HCT116 (cell line): ENCODE measurements at regions not wholly inside any gene's neighbourhood (a gene's known extent, or its start where the extent isn't known, plus 50 kb on each side); places are given as distances from the start of the nearest gene placed in this dataset.

Experiments used
- ATAC-seq: fragments of 200-7000 bp; cut with Tn5 transposase; 2 replicates; pipeline ENCODE4 v1.9.1; 2020; ENCODE audit warnings: mild to moderate bottlenecking, moderate library complexity
- BruUV-seq: library from RNA; stranded (reverse); fragments of 400-500 nt; replicated peaks from 2 replicates; lab custom pipeline; 2021; lab: Mats Ljungman, UMichigan
- CTCF ChIA-PET: fragments of 300-600 bp; sonication (Branson Sonifier 250); formaldehyde crosslinking; loops from one replicate; lab custom pipeline; 2021; ENCODE audit warnings: antibody characterized with exemption; lab: Charles Lee
- POLR2A ChIA-PET: fragments of 300-600, 350-600 bp; sonication (Branson Sonifier 250); formaldehyde crosslinking; loops from one replicate; lab custom pipeline; 2021; ENCODE audit warnings: antibody characterized with exemption; lab: Charles Lee
- RAD21 ChIA-PET, 2 experiments: fragments of 300-600 bp; sonication (Branson Sonifier 250); formaldehyde crosslinking; loops; one replicate each; lab custom pipeline; 2023; ENCODE audit warnings: low total read pairs in 2 of 2; ENCODE audit not compliant: uncharacterized antibody in 2 of 2, unreplicated experiment in 2 of 2, low non-redundant PET in 1 of 2; lab: Charles Lee
- DNase-seq: peaks from one replicate; pipeline ENCODE4 v3.0.0-alpha.2; 2010; ENCODE audit warnings: low read depth, low spot score
- H2AFZ ChIP-seq: fragments of 200-600 bp; shearing (Covaris generic), sonication (generic); 2 replicates; pipeline ENCODE4 v1.6.1; 2017; ENCODE audit warnings: low read depth, mixed run types, mixed read lengths, antibody characterized with exemption, low read length; ENCODE audit not compliant: poor library complexity, severe bottlenecking
- H3K27ac ChIP-seq: 2 replicates; pipeline ENCODE4 v1.5.1; 2012; ENCODE audit warnings: low read depth, low read length
- H3K27me3 ChIP-seq: fragments of 200-600 bp; sonication (generic); 2 replicates; pipeline ENCODE4 v1.6.1; 2016; ENCODE audit warnings: mixed run types, low read length, mixed read lengths; ENCODE audit not compliant: insufficient read depth
- H3K36me3 ChIP-seq, 2 experiments: fragments of 200-500 bp in 1 of 2; fragments of 200-600 bp in 1 of 2; sonication (Bioruptor generic) in 1 of 2; sonication (generic) in 1 of 2; 2 replicates each; pipeline versions ENCODE4 v1.5.1 to v1.6.1; 2014 to 2016; ENCODE audit warnings: low read length in 2 of 2, inconsistent platforms in 1 of 2, mixed read lengths in 1 of 2, mixed run types in 1 of 2; ENCODE audit not compliant: insufficient read depth in 2 of 2, control insufficient read depth in 1 of 2
- H3K4me1 ChIP-seq, 2 experiments: fragments of 200-600 bp in 1 of 2; sonication (generic) in 1 of 2; 2 replicates each; pipeline versions ENCODE4 v1.5.1 to v1.6.1; 2012 to 2017; ENCODE audit warnings: low read length in 2 of 2, inconsistent platforms in 1 of 2, mild to moderate bottlenecking in 1 of 2, mixed read lengths in 1 of 2, mixed run types in 1 of 2, moderate library complexity in 1 of 2; ENCODE audit not compliant: insufficient read depth in 2 of 2, control insufficient read depth in 1 of 2
- H3K4me2 ChIP-seq: fragments of 200-600 bp; sonication (generic); 2 replicates; pipeline ENCODE4 v1.6.1; 2017; ENCODE audit warnings: mixed run types, low read length, mixed read lengths
- H3K4me3 ChIP-seq, 2 experiments: fragments of 200-600 bp in 1 of 2; sonication (generic) in 1 of 2; replicated peaks in 1 of 2; 2 replicates each; pipeline ENCODE4 v1.5.1; 2011 to 2016; ENCODE audit warnings: low read length in 2 of 2, control low read depth in 1 of 2, low read depth in 1 of 2, mild to moderate bottlenecking in 1 of 2, mixed read lengths in 1 of 2, mixed run types in 1 of 2
- H3K79me2 ChIP-seq: fragments of 200-600 bp; sonication (generic); 2 replicates; pipeline ENCODE4 v1.6.1; 2017; ENCODE audit warnings: mild to moderate bottlenecking, mixed run types, low read length, moderate library complexity, mixed read lengths; ENCODE audit not compliant: insufficient read depth
- H3K9ac ChIP-seq: fragments of 200-600 bp; sonication (generic); 2 replicates; pipeline ENCODE4 v1.6.1; 2016; ENCODE audit warnings: low read length, mixed read lengths
- H3K9me2 ChIP-seq: fragments of 200-600 bp; sonication (generic), shearing (Covaris generic); 2 replicates; pipeline ENCODE4 v1.6.1; 2017; ENCODE audit warnings: mixed run types, mild to moderate bottlenecking, moderate library complexity; ENCODE audit not compliant: insufficient read depth
- H3K9me3 ChIP-seq, 2 experiments: fragments of 200-500 bp in 1 of 2; fragments of 200-600 bp in 1 of 2; sonication (Bioruptor generic) in 1 of 2; sonication (generic) in 1 of 2; 2 replicates each; pipeline ENCODE4 v1.6.1; 2014 to 2017; ENCODE audit warnings: low read length in 2 of 2, mixed read lengths in 2 of 2, inconsistent platforms in 1 of 2, low read depth in 1 of 2, mild to moderate bottlenecking in 1 of 2, mixed run types in 1 of 2, moderate library complexity in 1 of 2; ENCODE audit not compliant: control insufficient read depth in 1 of 2, insufficient read depth in 1 of 2
- H4K20me1 ChIP-seq: fragments of 200-600 bp; sonication (generic), shearing (Covaris generic); 2 replicates; pipeline ENCODE4 v1.6.1; 2017; ENCODE audit warnings: mixed run types, mild to moderate bottlenecking, moderate library complexity; ENCODE audit not compliant: insufficient read depth
- CEBPB ChIP-seq: IDR thresholded peaks from 2 replicates; pipeline ENCODE4 v1.6.1; 2012; ENCODE audit warnings: low read depth
- EGR1 ChIP-seq: IDR thresholded peaks from 2 replicates; pipeline ENCODE4 v1.6.1; 2012; ENCODE audit warnings: low read depth
- EZH2phosphoT487 ChIP-seq: fragments of 200-600 bp; IDR thresholded peaks from 2 replicates; pipeline ENCODE4 v1.6.1; 2018; ENCODE audit warnings: antibody characterized with exemption, borderline replicate concordance
- JUND ChIP-seq: IDR thresholded peaks from 2 replicates; pipeline ENCODE4 v1.6.1; 2012
- POLR2A ChIP-seq: IDR thresholded peaks from 2 replicates; pipeline ENCODE4 v1.7.0; 2011; ENCODE audit warnings: borderline replicate concordance; ENCODE audit not compliant: insufficient read depth, insufficient read length; ENCODE audit errors: extremely low read depth
- POLR2AphosphoS5 ChIP-seq: IDR thresholded peaks from 2 replicates; pipeline ENCODE4 v1.6.1; 2011; ENCODE audit warnings: mild to moderate bottlenecking, low read depth, low read length, moderate library complexity
- RAD21 ChIP-seq: IDR thresholded peaks from 2 replicates; pipeline ENCODE4 v1.6.1; 2012; ENCODE audit warnings: low read depth, mild to moderate bottlenecking
- SIN3A ChIP-seq: IDR thresholded peaks from 2 replicates; pipeline ENCODE4 v1.6.1; 2012; ENCODE audit warnings: low read depth
- SRF ChIP-seq: IDR thresholded peaks from 2 replicates; pipeline ENCODE4 v1.6.1; 2012; ENCODE audit warnings: low read depth
- TCF7L2 ChIP-seq: IDR thresholded peaks from 2 replicates; pipeline ENCODE4 v1.7.0; 2011; ENCODE audit warnings: borderline replicate concordance, inconsistent platforms; ENCODE audit not compliant: insufficient read depth, insufficient read length; ENCODE audit errors: extremely low read depth
- intact Hi-C: fragments of 100-400 bp; cut with micrococcal nuclease; formaldehyde crosslinking; loops from 2 replicates; pipeline ENCODE4 v1.10.0; 2022
- TF ChIP-seq, protein P1 (sequence below): IDR thresholded peaks from 2 replicates; pipeline ENCODE4 v1.6.1; 2012
- TF ChIP-seq, protein P2 (sequence below), 3 experiments: fragments of 200-600 bp in 1 of 3; sonication (generic) in 1 of 3; IDR thresholded peaks in 2 of 3; conservative IDR thresholded peaks in 1 of 3; 2 replicates each; pipeline ENCODE4 v1.5.1; 2012 to 2017; ENCODE audit warnings: low read depth in 2 of 3, low read length in 2 of 3, antibody characterized with exemption in 1 of 3, borderline replicate concordance in 1 of 3, control low read depth in 1 of 3, mild to moderate bottlenecking in 1 of 3, mixed read lengths in 1 of 3, mixed run types in 1 of 3, moderate library complexity in 1 of 3; ENCODE audit not compliant: insufficient read depth in 1 of 3
- TF ChIP-seq, protein P3 (sequence below): IDR thresholded peaks from 2 replicates; pipeline ENCODE4 v1.6.1; 2012
- TF ChIP-seq, protein P4 (sequence below): IDR thresholded peaks from 2 replicates; pipeline ENCODE4 v1.6.1; 2012; ENCODE audit warnings: low read depth

DNA sequence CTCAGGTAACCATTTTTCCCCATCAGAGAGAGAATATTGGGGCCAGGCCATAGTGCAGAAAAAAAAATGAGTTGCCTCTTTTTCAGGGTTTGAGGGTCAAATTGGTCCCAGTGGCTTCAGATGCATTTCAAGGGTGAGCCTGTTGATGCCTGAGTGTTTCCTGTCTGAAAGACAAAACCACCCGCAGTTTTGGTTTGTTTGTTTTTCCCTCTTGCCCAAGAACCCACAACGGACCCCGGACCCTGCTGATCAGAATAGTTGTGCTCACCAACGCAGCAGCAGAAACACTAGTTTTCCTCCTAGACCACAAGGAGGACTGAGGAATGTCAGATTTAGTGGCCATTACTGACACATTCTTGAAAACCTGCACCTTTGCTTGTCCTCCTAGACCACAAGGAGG lies 1433.1 kb downstream of the PLA2G4A start:
- Histone ChIP-seq H3K27me3 (no peaks in the 10 kb centered on the region), H3K4me2 (no peak overlapping the region), H3K4me3 (no peak overlapping the region)
- POLR2A ChIA-PET: no interaction called here
- TF ChIP-seq SIN3A: no peak
- TF ChIP-seq RAD21: no peak
- TF ChIP-seq SRF: no peak
- TF ChIP-seq, protein P1, sequence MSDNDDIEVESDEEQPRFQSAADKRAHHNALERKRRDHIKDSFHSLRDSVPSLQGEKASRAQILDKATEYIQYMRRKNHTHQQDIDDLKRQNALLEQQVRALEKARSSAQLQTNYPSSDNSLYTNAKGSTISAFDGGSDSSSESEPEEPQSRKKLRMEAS: no peak
- no peak for TF ChIP-seq POLR2AphosphoS5
- TF ChIP-seq TCF7L2: no peak
- TF ChIP-seq JUND: no peak
- TF ChIP-seq, all 23 proteins: peak for 0
- ChIA-PET CTCF (no interaction called here), RAD21 (no interaction called here)
- no TSS peak for BruUV-seq
- Histone ChIP-seq H3K36me3 (no peaks in the 10 kb centered on the region), H3K9me3 (peaks cover 0 to 3% of the 10 kb centered on the region in 2 experiments; a peak in 1 of 4 replicates), H3K27ac (no peak overlapping the region), H4K20me1 (no peaks in the 10 kb centered on the region), H2AFZ (no peak overlapping the region), H3K9me2 (no peaks in the 10 kb centered on the region), H3K9ac (no peak overlapping the region), H3K4me1 (no peaks in the 10 kb centered on the region), H3K79me2 (no peaks in the 10 kb centered on the region)
- ATAC-seq: no peak
- no peak for DNase-seq
- intact Hi-C loops: no loop called here

DNA sequence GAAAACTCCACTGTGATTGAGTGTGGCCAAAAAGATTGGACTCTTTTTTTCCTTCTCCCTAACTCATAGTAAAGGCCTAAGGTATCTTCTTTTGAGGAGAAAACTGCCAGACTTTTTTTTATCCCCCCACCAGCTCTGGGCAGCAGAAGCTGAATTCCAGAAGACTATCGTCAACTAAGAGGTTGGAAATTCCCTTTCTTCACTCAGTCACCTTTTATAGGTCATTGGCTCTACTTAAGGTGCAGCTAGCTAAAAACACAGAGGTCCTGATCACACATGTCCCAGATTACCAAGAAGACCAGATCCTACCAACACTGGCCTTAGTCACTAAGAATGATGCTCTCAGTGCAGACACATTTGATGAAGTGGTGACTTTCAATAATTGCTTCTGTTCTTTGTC lies 1441.2 kb downstream of the PLA2G4A start:
- CTCF ChIA-PET: no interaction called here
- H3K4me3 ChIP-seq: no peak overlapping the region
- TF ChIP-seq TCF7L2: no peak
- TF ChIP-seq, protein P1: no peak
- no peak for TF ChIP-seq EGR1
- TF ChIP-seq POLR2A: no peak
- TF ChIP-seq, protein P2, sequence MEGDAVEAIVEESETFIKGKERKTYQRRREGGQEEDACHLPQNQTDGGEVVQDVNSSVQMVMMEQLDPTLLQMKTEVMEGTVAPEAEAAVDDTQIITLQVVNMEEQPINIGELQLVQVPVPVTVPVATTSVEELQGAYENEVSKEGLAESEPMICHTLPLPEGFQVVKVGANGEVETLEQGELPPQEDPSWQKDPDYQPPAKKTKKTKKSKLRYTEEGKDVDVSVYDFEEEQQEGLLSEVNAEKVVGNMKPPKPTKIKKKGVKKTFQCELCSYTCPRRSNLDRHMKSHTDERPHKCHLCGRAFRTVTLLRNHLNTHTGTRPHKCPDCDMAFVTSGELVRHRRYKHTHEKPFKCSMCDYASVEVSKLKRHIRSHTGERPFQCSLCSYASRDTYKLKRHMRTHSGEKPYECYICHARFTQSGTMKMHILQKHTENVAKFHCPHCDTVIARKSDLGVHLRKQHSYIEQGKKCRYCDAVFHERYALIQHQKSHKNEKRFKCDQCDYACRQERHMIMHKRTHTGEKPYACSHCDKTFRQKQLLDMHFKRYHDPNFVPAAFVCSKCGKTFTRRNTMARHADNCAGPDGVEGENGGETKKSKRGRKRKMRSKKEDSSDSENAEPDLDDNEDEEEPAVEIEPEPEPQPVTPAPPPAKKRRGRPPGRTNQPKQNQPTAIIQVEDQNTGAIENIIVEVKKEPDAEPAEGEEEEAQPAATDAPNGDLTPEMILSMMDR (IDR thresholded peaks at IDR 0.05 in 2 of 3, conservative IDR thresholded peaks at IDR 0.05 in 1 of 3; ENCODE audit: borderline replicate concordance in 1 of 3, insufficient read depth in 1 of 3, low read depth in 2 of 3, low read length in 2 of 3): no peak
- TF ChIP-seq RAD21: no peak
- no peak for TF ChIP-seq EZH2phosphoT487
- no peak for TF ChIP-seq CEBPB
- TF ChIP-seq, protein P3, sequence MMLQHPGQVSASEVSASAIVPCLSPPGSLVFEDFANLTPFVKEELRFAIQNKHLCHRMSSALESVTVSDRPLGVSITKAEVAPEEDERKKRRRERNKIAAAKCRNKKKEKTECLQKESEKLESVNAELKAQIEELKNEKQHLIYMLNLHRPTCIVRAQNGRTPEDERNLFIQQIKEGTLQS: no peak
- no peak for TF ChIP-seq SIN3A
- TF ChIP-seq, protein P4, sequence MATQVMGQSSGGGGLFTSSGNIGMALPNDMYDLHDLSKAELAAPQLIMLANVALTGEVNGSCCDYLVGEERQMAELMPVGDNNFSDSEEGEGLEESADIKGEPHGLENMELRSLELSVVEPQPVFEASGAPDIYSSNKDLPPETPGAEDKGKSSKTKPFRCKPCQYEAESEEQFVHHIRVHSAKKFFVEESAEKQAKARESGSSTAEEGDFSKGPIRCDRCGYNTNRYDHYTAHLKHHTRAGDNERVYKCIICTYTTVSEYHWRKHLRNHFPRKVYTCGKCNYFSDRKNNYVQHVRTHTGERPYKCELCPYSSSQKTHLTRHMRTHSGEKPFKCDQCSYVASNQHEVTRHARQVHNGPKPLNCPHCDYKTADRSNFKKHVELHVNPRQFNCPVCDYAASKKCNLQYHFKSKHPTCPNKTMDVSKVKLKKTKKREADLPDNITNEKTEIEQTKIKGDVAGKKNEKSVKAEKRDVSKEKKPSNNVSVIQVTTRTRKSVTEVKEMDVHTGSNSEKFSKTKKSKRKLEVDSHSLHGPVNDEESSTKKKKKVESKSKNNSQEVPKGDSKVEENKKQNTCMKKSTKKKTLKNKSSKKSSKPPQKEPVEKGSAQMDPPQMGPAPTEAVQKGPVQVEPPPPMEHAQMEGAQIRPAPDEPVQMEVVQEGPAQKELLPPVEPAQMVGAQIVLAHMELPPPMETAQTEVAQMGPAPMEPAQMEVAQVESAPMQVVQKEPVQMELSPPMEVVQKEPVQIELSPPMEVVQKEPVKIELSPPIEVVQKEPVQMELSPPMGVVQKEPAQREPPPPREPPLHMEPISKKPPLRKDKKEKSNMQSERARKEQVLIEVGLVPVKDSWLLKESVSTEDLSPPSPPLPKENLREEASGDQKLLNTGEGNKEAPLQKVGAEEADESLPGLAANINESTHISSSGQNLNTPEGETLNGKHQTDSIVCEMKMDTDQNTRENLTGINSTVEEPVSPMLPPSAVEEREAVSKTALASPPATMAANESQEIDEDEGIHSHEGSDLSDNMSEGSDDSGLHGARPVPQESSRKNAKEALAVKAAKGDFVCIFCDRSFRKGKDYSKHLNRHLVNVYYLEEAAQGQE: no peak
- TF ChIP-seq SRF: no peak
- no peak for TF ChIP-seq POLR2AphosphoS5

More for the DNA sequence above, 1441.2 kb downstream of the PLA2G4A start:
- no peak for ATAC-seq
- RAD21 ChIA-PET: no interaction called here
- POLR2A ChIA-PET: no interaction called here
- Histone ChIP-seq H2AFZ (no peak overlapping the region), H3K27ac (no peak overlapping the region), H4K20me1 (no peaks in the 10 kb centered on the region), H3K9ac (no peak overlapping the region), H3K36me3 (no peaks in the 10 kb centered on the region), H3K4me2 (no peak overlapping the region), H3K9me2 (no peaks in the 10 kb centered on the region), H3K79me2 (no peaks in the 10 kb centered on the region), H3K9me3 (no peaks in the 10 kb centered on the region), H3K27me3 (no peaks in the 10 kb centered on the region), H3K4me1 (no peaks in the 10 kb centered on the region)
- intact Hi-C loops: no loop called here
- DNase-seq: no peak
- no TSS peak for BruUV-seq
